GM23248 (cell line): ENCODE measurements at regions not wholly inside any gene's neighbourhood (a gene's known extent, or its start where the extent isn't known, plus 50 kb on each side); places are given as distances from the start of the nearest gene placed in this dataset.

Experiments
- EZH2 ChIP-seq: fragments of 200-600 bp; sonication (generic); IDR thresholded peaks from 2 replicates; pipeline ENCODE4 v1.6.1; 2018; ENCODE audit warnings: antibody characterized with exemption, mild to moderate bottlenecking; ENCODE audit not compliant: insufficient read depth, poor library complexity, severe bottlenecking
- EZH2phosphoT487 ChIP-seq: fragments of 200-600 bp; sonication (generic); IDR thresholded peaks from 2 replicates; pipeline ENCODE4 v1.6.1; 2018; ENCODE audit warnings: antibody characterized with exemption, moderate library complexity, mild to moderate bottlenecking, low read depth; ENCODE audit not compliant: insufficient read depth

- no peak for TF ChIP-seq EZH2
- no peak for TF ChIP-seq EZH2phosphoT487
Measured at GRCh38 chr17:83008526-83008925, 70.9 kb upstream of the METRNL start.
